Type B pancreatic cell (in vitro differentiated cells): ENCODE measurements at regions not wholly inside any gene's neighbourhood (a gene's known extent, or its start where the extent isn't known, plus 50 kb on each side); places are given as distances from the start of the nearest gene placed in this dataset.

Experiments
- DNase-seq: peaks from one replicate; pipeline ENCODE4 v3.0.0; 2021; ENCODE audit warnings: mixed read lengths; ENCODE audit not compliant: unreplicated experiment; ENCODE audit errors: extremely low spot score
- H3K27ac Mint-ChIP-seq: 2 replicates; pipeline ENCODE4 v1.8.0; 2021; ENCODE audit warnings: mild to moderate bottlenecking, mixed read lengths
- H3K27me3 Mint-ChIP-seq: 2 replicates; pipeline ENCODE4 v1.8.0; 2021; ENCODE audit warnings: mixed read lengths
- H3K36me3 Mint-ChIP-seq: 2 replicates; pipeline ENCODE4 v1.8.0; 2021; ENCODE audit warnings: mixed read lengths
- H3K4me1 Mint-ChIP-seq: one replicate; pipeline ENCODE4 v1.8.0; 2021; ENCODE audit warnings: mixed read lengths; ENCODE audit not compliant: unreplicated experiment
- H3K4me3 Mint-ChIP-seq: 2 replicates; pipeline ENCODE4 v1.8.0; 2021; ENCODE audit warnings: mild to moderate bottlenecking, mixed read lengths
- H3K9me3 Mint-ChIP-seq: 2 replicates; pipeline ENCODE4 v1.8.0; 2021; ENCODE audit warnings: mixed read lengths
- TF ChIP-seq, protein P1 (sequence below): fragments of 200-600 bp; sonication (generic); conservative IDR thresholded peaks from 2 replicates; pipeline ENCODE4 v1.5.0; 2021; ENCODE audit warnings: antibody characterized with exemption, mild to moderate bottlenecking

DNA sequence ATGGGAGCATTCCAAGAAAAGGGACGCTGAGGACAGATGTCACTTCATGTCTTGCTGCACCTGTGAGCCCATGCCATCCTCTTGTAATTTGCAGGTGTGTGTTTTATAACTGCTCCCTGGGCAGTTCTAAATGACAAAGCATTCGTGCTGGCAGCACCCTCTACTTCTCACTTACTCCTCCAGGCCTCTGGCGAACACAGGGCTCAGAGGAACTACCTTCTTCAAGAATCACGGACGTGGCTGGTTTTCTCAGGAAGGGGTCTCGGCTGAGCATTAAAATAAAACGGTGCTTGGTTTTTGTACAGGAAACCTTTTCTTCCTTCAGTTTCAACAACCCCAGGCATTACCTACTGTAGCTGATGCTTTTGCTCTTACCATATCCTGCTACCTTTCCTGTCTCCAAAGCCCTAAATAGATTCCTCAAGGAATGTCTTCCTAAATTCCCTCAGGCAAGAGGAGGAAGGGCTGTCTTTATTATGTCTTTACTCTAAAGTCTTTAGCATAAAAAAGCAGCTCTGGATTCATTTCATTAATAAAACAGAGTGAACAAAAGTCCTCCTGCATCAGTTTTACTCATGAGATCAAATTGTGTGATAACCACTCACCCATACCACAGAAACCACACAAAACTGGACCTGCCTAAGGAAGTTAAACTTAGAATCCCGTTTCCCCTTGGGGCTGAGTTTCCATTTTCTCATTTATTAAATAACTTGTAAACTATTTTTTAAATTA is 79.0 kb upstream of the MAP10 start:
- no peak for DNase-seq
- Mint-ChIP-seq H3K36me3 (no peaks in the 10 kb centered on the region), H3K27ac (no peak overlapping the region), H3K4me3 (no peak overlapping the region), H3K9me3 (peaks cover 5% of the 10 kb centered on the region), H3K27me3 (peaks cover 3% of the 10 kb centered on the region), H3K4me1 (peaks cover 12% of the 10 kb centered on the region)
- TF ChIP-seq, protein P1, sequence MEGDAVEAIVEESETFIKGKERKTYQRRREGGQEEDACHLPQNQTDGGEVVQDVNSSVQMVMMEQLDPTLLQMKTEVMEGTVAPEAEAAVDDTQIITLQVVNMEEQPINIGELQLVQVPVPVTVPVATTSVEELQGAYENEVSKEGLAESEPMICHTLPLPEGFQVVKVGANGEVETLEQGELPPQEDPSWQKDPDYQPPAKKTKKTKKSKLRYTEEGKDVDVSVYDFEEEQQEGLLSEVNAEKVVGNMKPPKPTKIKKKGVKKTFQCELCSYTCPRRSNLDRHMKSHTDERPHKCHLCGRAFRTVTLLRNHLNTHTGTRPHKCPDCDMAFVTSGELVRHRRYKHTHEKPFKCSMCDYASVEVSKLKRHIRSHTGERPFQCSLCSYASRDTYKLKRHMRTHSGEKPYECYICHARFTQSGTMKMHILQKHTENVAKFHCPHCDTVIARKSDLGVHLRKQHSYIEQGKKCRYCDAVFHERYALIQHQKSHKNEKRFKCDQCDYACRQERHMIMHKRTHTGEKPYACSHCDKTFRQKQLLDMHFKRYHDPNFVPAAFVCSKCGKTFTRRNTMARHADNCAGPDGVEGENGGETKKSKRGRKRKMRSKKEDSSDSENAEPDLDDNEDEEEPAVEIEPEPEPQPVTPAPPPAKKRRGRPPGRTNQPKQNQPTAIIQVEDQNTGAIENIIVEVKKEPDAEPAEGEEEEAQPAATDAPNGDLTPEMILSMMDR: no peak

GRCh38 chr1:232728507-232729263 is 76.5 kb upstream of the MAP10 start:
- no peaks in the 10 kb centered on the region for H3K9me3 Mint-ChIP-seq
- no peak overlapping the region for H3K27ac Mint-ChIP-seq
- H3K27me3 Mint-ChIP-seq: no peaks in the 10 kb centered on the region
- DNase-seq: no peak
- H3K4me3 Mint-ChIP-seq: no peak overlapping the region
- H3K36me3 Mint-ChIP-seq: no peaks in the 10 kb centered on the region
- TF ChIP-seq, protein P1: no peak
- peaks cover 12% of the 10 kb centered on the region for H3K4me1 Mint-ChIP-seq

DNA sequence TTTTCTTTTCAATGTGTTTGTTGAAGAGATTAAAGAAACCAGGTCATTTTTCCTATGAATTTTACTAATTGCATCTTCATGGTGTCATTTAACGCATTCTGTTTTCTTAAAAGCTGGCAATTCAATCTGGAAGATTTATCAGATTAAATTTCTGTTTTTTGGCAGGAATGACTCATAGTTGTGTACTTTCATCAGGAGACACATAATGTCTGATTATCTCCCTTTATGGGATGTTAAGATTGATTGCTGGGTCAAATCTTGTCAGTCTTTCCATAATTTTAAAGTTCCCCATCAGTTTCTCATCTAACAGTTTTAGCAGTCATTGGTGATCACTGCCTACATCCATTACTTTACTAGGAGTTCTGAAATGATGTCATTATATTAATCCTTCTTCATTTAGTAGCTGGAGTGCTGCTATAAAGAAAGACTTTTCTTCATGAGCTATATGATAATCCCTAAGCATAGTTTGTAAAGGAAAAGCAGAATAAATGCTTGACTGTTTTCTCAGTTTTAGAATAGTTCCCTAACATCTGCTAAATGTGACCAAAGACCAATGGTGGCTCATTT is 72.8 kb upstream of the MAP10 start:
- peaks cover 12% of the 10 kb centered on the region for H3K4me1 Mint-ChIP-seq
- H3K27ac Mint-ChIP-seq: no peak overlapping the region
- no peaks in the 10 kb centered on the region for H3K27me3 Mint-ChIP-seq
- H3K4me3 Mint-ChIP-seq: no peak overlapping the region
- TF ChIP-seq, protein P1: no peak
- no peaks in the 10 kb centered on the region for H3K9me3 Mint-ChIP-seq
- DNase-seq: no peak
- no peaks in the 10 kb centered on the region for H3K36me3 Mint-ChIP-seq

GRCh38 chr1:232737917-232738316 is 67.3 kb upstream of the MAP10 start:
- Mint-ChIP-seq H3K4me3 (no peak overlapping the region), H3K9me3 (no peaks in the 10 kb centered on the region), H3K27ac (no peak overlapping the region), H3K4me1 (no peaks in the 10 kb centered on the region), H3K27me3 (no peaks in the 10 kb centered on the region), H3K36me3 (no peaks in the 10 kb centered on the region)
- DNase-seq: no peak
- TF ChIP-seq, protein P1: no peak

DNA sequence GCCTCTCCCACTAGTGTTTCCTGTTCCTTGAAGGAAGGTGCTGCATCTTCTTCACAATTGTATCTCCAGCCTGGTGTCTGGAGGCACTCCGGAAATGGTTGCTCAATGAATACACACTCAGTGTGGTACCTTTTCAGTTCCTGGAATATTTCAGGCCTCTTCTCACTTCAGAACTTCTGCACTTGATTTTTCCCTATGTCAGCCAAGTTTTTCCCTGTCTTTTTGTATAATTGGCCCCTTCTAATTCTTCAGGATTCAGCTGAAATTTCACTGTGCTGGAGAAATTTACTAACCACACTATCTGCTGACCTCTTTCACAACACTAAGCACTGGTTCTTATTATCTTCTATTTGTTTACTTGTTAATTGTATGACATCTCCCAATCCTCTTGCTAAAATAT is 61.2 kb upstream of the MAP10 start:
- TF ChIP-seq, protein P1: no peak

More for the DNA sequence above, 61.2 kb upstream of the MAP10 start:
- H3K4me1 Mint-ChIP-seq: no peaks in the 10 kb centered on the region
- no peak overlapping the region for H3K27ac Mint-ChIP-seq
- no peak for DNase-seq
- H3K27me3 Mint-ChIP-seq: no peaks in the 10 kb centered on the region
- H3K9me3 Mint-ChIP-seq: peaks cover 21% of the 10 kb centered on the region
- peaks cover 9% of the 10 kb centered on the region for H3K36me3 Mint-ChIP-seq
- no peak overlapping the region for H3K4me3 Mint-ChIP-seq
